ENCODE measurements at regions not wholly inside any gene's neighbourhood (a gene's known extent, or its start where the extent isn't known, plus 50 kb on each side); places are given as distances from the start of the nearest gene placed in this dataset.

- Mint-ChIP-seq H3K4me3 (no peak overlapping the region), H3K27me3 (no peaks in the 10 kb centered on the region), H3K27ac (no peak overlapping the region), H3K4me1 (no peaks in the 10 kb centered on the region), H3K36me3 (no peaks in the 10 kb centered on the region), H3K9me3 (no peaks in the 10 kb centered on the region)
- DNase-seq (no peak), ATAC-seq (replicated peaks) (no peak)
Observed at GRCh38 chr2:103012590-103012989, 250.8 kb downstream of the TMEM182 start.

DNA sequence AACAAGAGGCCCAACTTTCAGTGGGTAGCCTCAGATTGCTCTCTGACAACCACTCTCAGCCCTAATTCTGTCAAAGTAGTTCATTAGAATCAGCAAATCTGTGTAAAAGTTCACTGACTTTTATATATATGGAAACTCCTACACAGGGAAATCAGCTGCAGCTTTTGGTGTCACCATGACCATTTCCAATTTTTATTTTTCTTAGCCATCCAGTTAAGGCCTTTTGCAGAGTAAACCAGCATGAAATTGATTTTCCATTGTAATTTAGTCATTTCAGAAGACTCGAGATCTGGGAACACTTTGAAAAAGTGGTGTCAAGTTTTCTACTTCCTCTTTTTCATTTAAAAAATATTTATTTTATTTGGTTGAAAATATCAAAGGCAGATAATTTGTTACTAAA lies 263.2 kb downstream of the TMEM182 start:
- Mint-ChIP-seq H3K27me3 (no peaks in the 10 kb centered on the region), H3K4me1 (no peaks in the 10 kb centered on the region), H3K36me3 (no peaks in the 10 kb centered on the region), H3K27ac (no peak overlapping the region), H3K9me3 (no peaks in the 10 kb centered on the region), H3K4me3 (no peak overlapping the region)
- DNase-seq: no peak
- no peak for ATAC-seq (replicated peaks)

- no peaks in the 10 kb centered on the region for H3K9me3 Mint-ChIP-seq
- H3K36me3 Mint-ChIP-seq: no peaks in the 10 kb centered on the region
- H3K4me1 Mint-ChIP-seq: no peaks in the 10 kb centered on the region
- ATAC-seq (replicated peaks): no peak
- H3K4me3 Mint-ChIP-seq: no peak overlapping the region
- H3K27ac Mint-ChIP-seq: no peak overlapping the region
- H3K27me3 Mint-ChIP-seq: no peaks in the 10 kb centered on the region
- no peak for DNase-seq
Observed at GRCh38 chr2:103028181-103028580, 266.4 kb downstream of the TMEM182 start.

Data from stimulated activated naive B cell treated with anti-CD40 and anti-IgM and Interleukin-4, amounts not matched to agents 10 μg/mL and 1 μg/mL and 100 μg/mL, for 72 hours (primary cell).